ENCODE measurements at regions not wholly inside any gene's neighbourhood (a gene's known extent, or its start where the extent isn't known, plus 50 kb on each side); places are given as distances from the start of the nearest gene placed in this dataset.
"Not testable (repeated sequence)": the region's sequence is repeated elsewhere in the genome, so short reads cannot be mapped to it uniquely, and the experiment has no call there.

DNA sequence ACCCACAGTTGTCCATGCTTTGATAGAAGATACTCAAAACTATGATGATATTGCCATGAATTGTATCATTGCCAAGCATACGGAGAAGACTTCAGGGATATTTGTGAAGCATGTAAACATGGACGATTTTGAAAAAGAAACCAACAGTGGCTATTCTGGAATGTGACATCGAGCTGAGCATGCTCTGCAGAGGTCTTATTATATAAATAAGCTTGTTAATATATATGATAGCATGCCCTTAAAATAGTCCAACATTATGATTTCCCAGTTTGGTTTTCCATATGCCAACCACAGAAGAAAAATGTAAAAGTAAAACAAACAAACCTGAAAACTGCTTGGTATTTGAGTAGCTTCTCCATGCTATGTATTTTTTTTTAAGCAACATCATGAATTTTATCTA is 159.1 kb downstream of the LNPK start:
- Mint-ChIP-seq H3K36me3 (ENCODE audit: insufficient read depth) (no peaks in the 10 kb centered on the region), H3K9me3 (ENCODE audit: low read depth) (no peaks in the 10 kb centered on the region)
- TF ChIP-seq, protein P1, sequence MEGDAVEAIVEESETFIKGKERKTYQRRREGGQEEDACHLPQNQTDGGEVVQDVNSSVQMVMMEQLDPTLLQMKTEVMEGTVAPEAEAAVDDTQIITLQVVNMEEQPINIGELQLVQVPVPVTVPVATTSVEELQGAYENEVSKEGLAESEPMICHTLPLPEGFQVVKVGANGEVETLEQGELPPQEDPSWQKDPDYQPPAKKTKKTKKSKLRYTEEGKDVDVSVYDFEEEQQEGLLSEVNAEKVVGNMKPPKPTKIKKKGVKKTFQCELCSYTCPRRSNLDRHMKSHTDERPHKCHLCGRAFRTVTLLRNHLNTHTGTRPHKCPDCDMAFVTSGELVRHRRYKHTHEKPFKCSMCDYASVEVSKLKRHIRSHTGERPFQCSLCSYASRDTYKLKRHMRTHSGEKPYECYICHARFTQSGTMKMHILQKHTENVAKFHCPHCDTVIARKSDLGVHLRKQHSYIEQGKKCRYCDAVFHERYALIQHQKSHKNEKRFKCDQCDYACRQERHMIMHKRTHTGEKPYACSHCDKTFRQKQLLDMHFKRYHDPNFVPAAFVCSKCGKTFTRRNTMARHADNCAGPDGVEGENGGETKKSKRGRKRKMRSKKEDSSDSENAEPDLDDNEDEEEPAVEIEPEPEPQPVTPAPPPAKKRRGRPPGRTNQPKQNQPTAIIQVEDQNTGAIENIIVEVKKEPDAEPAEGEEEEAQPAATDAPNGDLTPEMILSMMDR (IDR thresholded peaks at IDR 0.05; ENCODE audit: unreplicated experiment) = no peak

DNA sequence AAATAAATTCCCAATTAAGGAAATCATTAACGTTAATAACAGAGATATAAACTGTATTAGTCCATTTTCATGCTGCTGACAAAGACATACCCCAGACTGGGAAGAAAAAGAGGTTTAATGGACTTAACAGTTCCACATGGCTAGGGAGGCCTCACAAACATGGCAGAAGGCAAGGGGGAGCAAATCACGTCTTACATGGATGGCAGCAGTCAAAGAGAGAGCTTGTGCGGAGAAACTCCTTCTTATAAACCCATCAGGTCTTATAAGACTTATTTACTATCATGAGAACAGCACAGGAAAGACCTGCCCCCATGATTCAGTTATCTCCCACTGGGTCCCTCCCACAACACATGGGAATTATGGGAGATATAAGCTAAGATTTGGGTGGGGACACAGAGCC is 161.3 kb downstream of the LNPK start:
- not testable (repeated sequence) for DNase-seq (ENCODE audit: low spot score, unreplicated experiment); H3K4me1 Mint-ChIP-seq (ENCODE audit: low read depth); H3K27ac Mint-ChIP-seq; H3K4me3 Mint-ChIP-seq (ENCODE audit: low read depth); H3K36me3 Mint-ChIP-seq (ENCODE audit: insufficient read depth); H3K9me3 Mint-ChIP-seq (ENCODE audit: low read depth); H3K27me3 Mint-ChIP-seq

More for the DNA sequence above, 159.1 kb downstream of the LNPK start:
- Mint-ChIP-seq H3K27ac (no peak overlapping the region), H3K27me3 (no peaks in the 10 kb centered on the region), H3K4me1 (ENCODE audit: low read depth) (no peaks in the 10 kb centered on the region), H3K4me3 (ENCODE audit: low read depth) (no peak overlapping the region)
- DNase-seq (ENCODE audit: low spot score, unreplicated experiment) = no peak

DNA sequence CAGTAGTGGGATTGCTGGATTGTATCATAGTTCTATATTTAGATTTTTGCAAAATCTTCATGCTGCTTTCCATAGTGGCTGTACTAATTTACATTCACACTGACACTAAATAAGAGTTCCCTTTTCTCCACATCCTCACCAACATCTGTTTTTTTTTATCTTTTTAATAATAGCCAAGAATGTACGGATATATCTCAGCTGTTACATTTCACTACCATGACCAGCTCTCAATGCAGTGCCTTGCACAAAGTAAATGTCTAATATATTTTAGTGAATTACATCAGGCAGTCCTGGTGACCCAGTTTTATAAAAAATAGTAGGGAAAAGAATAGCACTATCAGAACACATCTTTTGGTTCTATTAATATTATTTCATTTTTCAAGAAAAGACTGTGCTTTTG is 161.8 kb downstream of the LNPK start:
- TF ChIP-seq, protein P1 (IDR thresholded peaks at IDR 0.05; ENCODE audit: unreplicated experiment) = no peak
- H3K27ac Mint-ChIP-seq = no peak overlapping the region

DNA sequence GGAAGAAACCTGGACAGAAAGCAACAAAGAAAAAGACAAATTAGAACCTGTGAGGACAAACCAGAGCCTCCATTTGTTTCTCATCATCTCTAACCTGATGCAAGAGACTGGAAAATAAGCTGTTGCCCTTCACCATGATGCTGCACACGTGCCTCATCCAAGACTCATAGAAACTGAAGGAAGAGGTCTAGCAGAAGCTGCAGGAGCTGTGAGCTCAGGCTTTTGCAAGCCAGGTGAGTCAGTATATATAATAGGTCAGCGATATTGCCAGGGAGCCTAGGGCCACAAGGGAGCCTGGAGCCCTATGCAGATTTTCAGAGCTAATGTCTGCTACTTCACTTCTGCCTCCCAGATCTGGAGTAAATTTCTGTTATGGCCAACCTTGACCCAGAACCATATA is 163.1 kb downstream of the LNPK start:
- Mint-ChIP-seq H3K9me3 (ENCODE audit: low read depth) (no peaks in the 10 kb centered on the region), H3K27ac (no peak overlapping the region), H3K4me3 (ENCODE audit: low read depth) (no peak overlapping the region), H3K27me3 (no peaks in the 10 kb centered on the region), H3K4me1 (ENCODE audit: low read depth) (no peaks in the 10 kb centered on the region), H3K36me3 (ENCODE audit: insufficient read depth) (no peaks in the 10 kb centered on the region)
- no peak for DNase-seq (ENCODE audit: low spot score, unreplicated experiment)
- TF ChIP-seq, protein P1 (IDR thresholded peaks at IDR 0.05; ENCODE audit: unreplicated experiment) = no peak

More for the DNA sequence above, 161.8 kb downstream of the LNPK start:
- Mint-ChIP-seq H3K4me1 (ENCODE audit: low read depth) (no peaks in the 10 kb centered on the region), H3K9me3 (ENCODE audit: low read depth) (no peaks in the 10 kb centered on the region), H3K4me3 (ENCODE audit: low read depth) (no peak overlapping the region), H3K36me3 (ENCODE audit: insufficient read depth) (no peaks in the 10 kb centered on the region), H3K27me3 (no peaks in the 10 kb centered on the region)
- no peak for DNase-seq (ENCODE audit: low spot score, unreplicated experiment)

DNA sequence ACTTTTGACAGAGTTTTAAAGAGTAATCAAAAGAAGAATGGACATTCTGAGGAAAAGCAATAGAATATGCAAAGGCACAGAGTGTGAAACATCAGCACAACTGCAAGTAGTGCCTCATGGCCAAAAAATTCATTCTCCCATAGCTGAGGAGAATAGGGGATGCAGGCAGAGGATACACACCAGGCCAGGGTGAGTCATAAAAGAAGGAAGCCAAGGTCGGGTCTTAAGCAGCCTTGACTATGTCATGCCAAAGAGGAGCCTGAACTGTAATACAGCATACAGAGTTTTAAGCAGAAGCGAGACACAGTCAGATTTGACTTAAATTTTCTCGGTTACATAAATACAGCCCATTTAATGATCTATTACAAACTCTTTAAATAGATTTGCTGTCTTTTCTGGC is 165.0 kb downstream of the LNPK start:
- H3K27ac Mint-ChIP-seq = no peak overlapping the region
- DNase-seq (ENCODE audit: low spot score, unreplicated experiment) = no peak
- H3K4me3 Mint-ChIP-seq (ENCODE audit: low read depth) = no peak overlapping the region
- no peaks in the 10 kb centered on the region for H3K4me1 Mint-ChIP-seq (ENCODE audit: low read depth)
- peaks cover 6% of the 10 kb centered on the region for H3K27me3 Mint-ChIP-seq
- H3K36me3 Mint-ChIP-seq (ENCODE audit: insufficient read depth) = no peaks in the 10 kb centered on the region
- no peaks in the 10 kb centered on the region for H3K9me3 Mint-ChIP-seq (ENCODE audit: low read depth)
- TF ChIP-seq, protein P1 (IDR thresholded peaks at IDR 0.05; ENCODE audit: unreplicated experiment) = no peak

DNA sequence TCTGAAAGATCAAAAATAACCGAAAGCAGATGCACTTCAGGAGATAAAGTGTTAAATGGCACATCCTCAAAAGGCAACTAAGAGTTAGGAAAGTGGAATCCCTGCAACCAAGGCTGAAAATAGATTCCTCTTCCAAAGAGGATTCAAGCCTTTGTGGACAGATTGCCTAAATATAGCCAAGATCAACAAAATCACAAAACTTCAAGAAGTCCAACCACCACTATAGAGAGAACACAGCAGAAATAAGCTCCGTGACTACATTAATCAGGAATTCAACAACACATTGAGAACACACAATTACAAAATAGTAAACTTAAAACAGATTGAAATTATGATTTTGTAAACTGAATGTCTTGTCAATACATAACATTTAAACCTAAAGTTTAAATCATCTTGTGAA is 165.7 kb downstream of the LNPK start:
- Mint-ChIP-seq H3K4me1 (ENCODE audit: low read depth) (no peaks in the 10 kb centered on the region), H3K27ac (no peak overlapping the region), H3K9me3 (ENCODE audit: low read depth) (no peaks in the 10 kb centered on the region), H3K36me3 (ENCODE audit: insufficient read depth) (no peaks in the 10 kb centered on the region), H3K4me3 (ENCODE audit: low read depth) (no peak overlapping the region), H3K27me3 (peaks cover 6% of the 10 kb centered on the region)
- TF ChIP-seq, protein P1 (IDR thresholded peaks at IDR 0.05; ENCODE audit: unreplicated experiment) = no peak
- no peak for DNase-seq (ENCODE audit: low spot score, unreplicated experiment)

Data from progenitor cell of endocrine pancreas (in vitro differentiated cells).